Stimulated activated memory B cell treated with anti-CD40 and anti-IgM and Interleukin-4, amounts not matched to agents 10 μg/mL and 1 μg/mL and 100 μg/mL, for 72 hours (primary cell): ENCODE measurements at regions not wholly inside any gene's neighbourhood (a gene's known extent, or its start where the extent isn't known, plus 50 kb on each side); places are given as distances from the start of the nearest gene placed in this dataset.

Experiments used
- ATAC-seq: fragments of 150-1000 bp; cut with Tn5 transposase; 2 replicates; pipeline ENCODE4 v1.10.0; 2021
- H3K27ac Mint-ChIP-seq: one replicate; pipeline ENCODE4 v1.8.0; 2022; ENCODE audit warnings: mild to moderate bottlenecking, mixed read lengths
- H3K27me3 Mint-ChIP-seq: one replicate; pipeline ENCODE4 v1.8.0; 2022; ENCODE audit warnings: mixed read lengths
- H3K36me3 Mint-ChIP-seq: one replicate; pipeline ENCODE4 v1.8.0; 2022; ENCODE audit warnings: mixed read lengths
- H3K4me1 Mint-ChIP-seq: one replicate; pipeline ENCODE4 v1.8.0; 2022; ENCODE audit warnings: mixed read lengths
- H3K4me3 Mint-ChIP-seq: one replicate; pipeline ENCODE4 v1.8.0; 2022; ENCODE audit warnings: mild to moderate bottlenecking, moderate library complexity, mixed read lengths
- H3K9me3 Mint-ChIP-seq: one replicate; pipeline ENCODE4 v1.8.0; 2022; ENCODE audit warnings: mixed read lengths

DNA sequence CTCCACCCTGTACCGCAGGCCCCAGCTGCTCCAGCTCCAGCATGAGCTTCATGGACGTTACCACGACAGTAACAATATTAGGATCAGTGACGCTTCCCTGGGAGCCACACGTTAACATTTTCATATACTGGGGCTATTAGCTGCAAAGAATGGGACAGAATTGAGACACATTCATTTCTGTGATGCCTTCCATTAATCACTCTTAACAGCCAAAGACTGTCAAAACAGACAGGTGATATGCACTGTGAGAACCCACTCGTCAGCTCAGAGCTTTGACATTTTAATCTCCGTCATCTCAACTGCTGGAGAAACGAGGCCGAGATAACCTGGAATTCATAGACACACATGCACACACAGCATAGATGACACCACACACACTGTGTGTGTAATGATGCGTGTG is 408.4 kb upstream of the SHH start:
- H3K9me3 Mint-ChIP-seq: peaks cover 4% of the 10 kb centered on the region
- no peaks in the 10 kb centered on the region for H3K4me1 Mint-ChIP-seq
- no peak overlapping the region for H3K27ac Mint-ChIP-seq
- H3K36me3 Mint-ChIP-seq: no peaks in the 10 kb centered on the region
- no peak for ATAC-seq
- no peak overlapping the region for H3K4me3 Mint-ChIP-seq
- no peaks in the 10 kb centered on the region for H3K27me3 Mint-ChIP-seq

DNA sequence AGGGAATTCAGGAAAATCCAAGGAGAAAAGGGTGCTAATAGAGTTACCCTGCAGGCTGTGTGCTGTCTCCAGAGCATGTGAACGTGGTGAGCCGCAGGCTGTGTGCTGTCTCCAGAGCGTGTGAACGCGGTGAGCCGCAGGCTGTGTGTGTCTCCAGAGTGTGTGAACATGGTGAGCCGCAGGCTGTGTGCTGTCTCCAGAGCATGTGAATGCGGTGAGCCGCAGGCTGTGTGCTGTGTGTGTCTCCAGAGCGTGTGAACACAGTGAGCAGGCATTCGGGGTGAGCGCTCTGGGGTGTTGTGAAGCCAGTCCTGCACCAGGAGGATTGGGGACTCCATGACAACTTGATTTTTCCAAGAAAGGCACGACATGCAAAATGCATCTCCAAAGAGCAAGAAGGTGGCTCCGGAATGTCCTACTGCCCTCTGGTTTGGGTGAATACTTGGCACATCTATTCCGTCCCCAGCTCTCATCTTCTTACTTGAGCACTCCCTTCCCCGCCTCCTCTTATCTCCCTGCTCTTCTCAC is 407.9 kb upstream of the SHH start:
- Mint-ChIP-seq H3K9me3 (peaks cover 4% of the 10 kb centered on the region), H3K27ac (no peak overlapping the region), H3K4me3 (no peak overlapping the region), H3K36me3 (no peaks in the 10 kb centered on the region), H3K4me1 (no peaks in the 10 kb centered on the region), H3K27me3 (no peaks in the 10 kb centered on the region)
- ATAC-seq: no peak

GRCh38 chr7:156219307-156220077 is 407.2 kb upstream of the SHH start:
- H3K27ac Mint-ChIP-seq: no peak overlapping the region
- no peak for ATAC-seq
- H3K4me1 Mint-ChIP-seq: no peaks in the 10 kb centered on the region
- H3K27me3 Mint-ChIP-seq: no peaks in the 10 kb centered on the region
- no peak overlapping the region for H3K4me3 Mint-ChIP-seq
- H3K36me3 Mint-ChIP-seq: no peaks in the 10 kb centered on the region
- H3K9me3 Mint-ChIP-seq: peaks cover 4% of the 10 kb centered on the region

DNA sequence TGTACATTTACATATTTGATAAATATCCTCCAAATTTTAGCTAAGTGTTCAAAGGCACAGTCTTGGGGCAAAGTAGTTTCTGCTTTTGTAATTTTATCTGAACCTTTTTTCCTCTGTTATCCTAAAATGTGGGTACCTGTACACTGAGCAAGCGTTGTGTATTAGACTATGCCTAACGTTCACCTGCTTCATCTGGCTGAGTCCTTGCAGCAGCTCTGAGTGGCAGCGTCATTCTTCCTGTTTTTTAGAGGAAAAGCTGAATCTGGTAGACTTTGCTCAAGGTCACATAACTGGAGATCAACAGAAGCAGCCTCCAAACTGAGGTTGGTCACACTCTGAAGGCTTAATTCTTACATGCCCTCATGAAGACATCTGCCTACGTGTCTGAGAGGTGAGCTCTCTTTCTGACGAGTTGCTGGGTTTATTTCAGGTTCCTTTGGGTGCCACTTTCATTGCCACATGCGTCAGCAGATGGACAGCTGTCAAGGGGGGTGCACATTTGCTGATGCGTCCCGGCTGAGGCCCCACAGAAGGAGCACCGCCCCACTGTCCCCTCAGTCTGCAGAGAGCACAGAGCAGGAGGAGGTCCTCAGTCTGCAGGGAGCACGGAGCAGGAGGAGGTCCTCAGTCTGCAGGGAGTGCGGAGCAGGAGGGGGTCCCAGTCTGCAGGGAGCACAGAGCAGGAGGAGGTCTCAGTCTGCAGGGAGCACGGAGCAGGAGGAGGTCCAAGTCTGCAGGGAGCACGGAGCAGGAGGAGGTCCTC is 406.5 kb upstream of the SHH start:
- no peak for ATAC-seq
- H3K27ac Mint-ChIP-seq: no peak overlapping the region
- no peaks in the 10 kb centered on the region for H3K36me3 Mint-ChIP-seq
- no peaks in the 10 kb centered on the region for H3K4me1 Mint-ChIP-seq
- H3K9me3 Mint-ChIP-seq: peaks cover 4% of the 10 kb centered on the region
- no peaks in the 10 kb centered on the region for H3K27me3 Mint-ChIP-seq
- H3K4me3 Mint-ChIP-seq: no peak overlapping the region

GRCh38 chr7:156217803-156218202 is 405.5 kb upstream of the SHH start:
- Mint-ChIP-seq H3K36me3 (no peaks in the 10 kb centered on the region), H3K4me3 (no peak overlapping the region), H3K27ac (no peak overlapping the region), H3K27me3 (no peaks in the 10 kb centered on the region), H3K9me3 (no peaks in the 10 kb centered on the region), H3K4me1 (no peaks in the 10 kb centered on the region)
- ATAC-seq: no peak

DNA sequence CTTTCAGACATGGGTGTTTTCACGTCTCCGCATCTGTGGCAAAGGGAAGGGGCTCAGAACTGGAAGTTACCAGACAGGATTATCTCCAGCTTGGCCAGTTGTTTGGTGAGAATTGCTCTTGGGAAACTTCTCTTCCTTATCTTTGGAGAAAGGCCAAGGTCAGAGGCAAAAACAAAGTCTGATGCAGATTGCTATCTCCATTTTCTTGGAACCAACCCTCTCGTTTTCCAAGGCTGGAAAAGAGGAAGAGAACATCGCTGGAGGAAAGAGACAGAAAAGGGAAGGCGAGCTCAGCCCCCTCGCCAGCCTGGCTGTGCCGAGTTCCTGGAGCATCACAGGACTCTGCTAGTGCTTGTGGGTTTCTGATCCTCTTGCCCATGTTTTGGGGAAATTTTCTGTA is 396.8 kb upstream of the SHH start:
- Mint-ChIP-seq H3K9me3 (no peaks in the 10 kb centered on the region), H3K4me1 (no peaks in the 10 kb centered on the region), H3K4me3 (no peak overlapping the region), H3K27me3 (no peaks in the 10 kb centered on the region), H3K36me3 (no peaks in the 10 kb centered on the region), H3K27ac (no peak overlapping the region)
- ATAC-seq: no peak

GRCh38 chr7:156207306-156207705 is 395.0 kb upstream of the SHH start:
- Mint-ChIP-seq H3K4me1 (no peaks in the 10 kb centered on the region), H3K4me3 (no peak overlapping the region)

GRCh38 chr7:156206174-156206573 is 393.9 kb upstream of the SHH start:
- Mint-ChIP-seq H3K4me3 (no peak overlapping the region), H3K27me3 (no peaks in the 10 kb centered on the region), H3K36me3 (no peaks in the 10 kb centered on the region), H3K4me1 (no peaks in the 10 kb centered on the region), H3K27ac (no peak overlapping the region), H3K9me3 (no peaks in the 10 kb centered on the region)
- no peak for ATAC-seq

More at GRCh38 chr7:156207306-156207705, 395.0 kb upstream of the SHH start:
- ATAC-seq: no peak
- Mint-ChIP-seq H3K27ac (no peak overlapping the region), H3K27me3 (no peaks in the 10 kb centered on the region), H3K9me3 (no peaks in the 10 kb centered on the region), H3K36me3 (no peaks in the 10 kb centered on the region)

- no peaks in the 10 kb centered on the region for H3K9me3 Mint-ChIP-seq
- no peak for ATAC-seq
- H3K36me3 Mint-ChIP-seq: no peaks in the 10 kb centered on the region
- no peaks in the 10 kb centered on the region for H3K27me3 Mint-ChIP-seq
- no peaks in the 10 kb centered on the region for H3K4me1 Mint-ChIP-seq
- no peak overlapping the region for H3K4me3 Mint-ChIP-seq
- no peak overlapping the region for H3K27ac Mint-ChIP-seq
Observed at GRCh38 chr7:156204820-156205219, 392.6 kb upstream of the SHH start.

DNA sequence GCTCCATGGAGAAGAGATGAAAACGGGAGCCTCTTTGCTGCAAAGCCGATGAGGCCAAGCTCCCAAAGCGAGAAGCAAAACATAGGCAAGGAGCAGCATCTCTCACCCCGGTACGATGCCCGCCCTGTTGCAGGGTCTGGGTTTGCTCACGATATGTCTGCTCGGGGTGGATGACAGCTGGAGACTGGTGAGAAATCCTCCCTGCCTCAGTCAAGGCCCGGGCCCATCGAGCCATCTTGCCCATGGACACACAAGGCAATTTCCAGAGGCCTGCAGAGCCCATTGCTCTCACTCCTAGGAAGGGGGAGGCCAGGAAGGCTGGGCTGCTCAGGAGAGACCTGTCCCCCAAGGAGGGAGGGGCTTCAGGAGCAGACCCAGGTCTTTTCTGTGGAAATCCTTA is 391.7 kb upstream of the SHH start:
- Mint-ChIP-seq H3K4me3 (no peak overlapping the region), H3K27me3 (no peaks in the 10 kb centered on the region), H3K36me3 (no peaks in the 10 kb centered on the region), H3K27ac (no peak overlapping the region), H3K9me3 (no peaks in the 10 kb centered on the region), H3K4me1 (no peaks in the 10 kb centered on the region)
- no peak for ATAC-seq

- Mint-ChIP-seq H3K27ac (no peak overlapping the region), H3K4me1 (no peaks in the 10 kb centered on the region), H3K9me3 (peaks cover 3% of the 10 kb centered on the region), H3K4me3 (no peak overlapping the region), H3K36me3 (no peaks in the 10 kb centered on the region), H3K27me3 (peaks cover 9% of the 10 kb centered on the region)
- no peak for ATAC-seq
Observed at GRCh38 chr7:156198277-156198676, 386.0 kb upstream of the SHH start.

GRCh38 chr7:156196649-156197048 is 384.4 kb upstream of the SHH start:
- H3K4me3 Mint-ChIP-seq: no peak overlapping the region
- no peak overlapping the region for H3K27ac Mint-ChIP-seq
- no peak for ATAC-seq
- peaks cover 3% of the 10 kb centered on the region for H3K9me3 Mint-ChIP-seq
- H3K36me3 Mint-ChIP-seq: no peaks in the 10 kb centered on the region
- H3K27me3 Mint-ChIP-seq: peaks cover 21% of the 10 kb centered on the region
- no peaks in the 10 kb centered on the region for H3K4me1 Mint-ChIP-seq

- H3K4me3 Mint-ChIP-seq: no peak overlapping the region
- H3K9me3 Mint-ChIP-seq: peaks cover 3% of the 10 kb centered on the region
- no peaks in the 10 kb centered on the region for H3K36me3 Mint-ChIP-seq
- H3K27me3 Mint-ChIP-seq: peaks cover 21% of the 10 kb centered on the region
- H3K4me1 Mint-ChIP-seq: no peaks in the 10 kb centered on the region
- H3K27ac Mint-ChIP-seq: no peak overlapping the region
- ATAC-seq: no peak
Observed at GRCh38 chr7:156195276-156195675, 383.0 kb upstream of the SHH start.

DNA sequence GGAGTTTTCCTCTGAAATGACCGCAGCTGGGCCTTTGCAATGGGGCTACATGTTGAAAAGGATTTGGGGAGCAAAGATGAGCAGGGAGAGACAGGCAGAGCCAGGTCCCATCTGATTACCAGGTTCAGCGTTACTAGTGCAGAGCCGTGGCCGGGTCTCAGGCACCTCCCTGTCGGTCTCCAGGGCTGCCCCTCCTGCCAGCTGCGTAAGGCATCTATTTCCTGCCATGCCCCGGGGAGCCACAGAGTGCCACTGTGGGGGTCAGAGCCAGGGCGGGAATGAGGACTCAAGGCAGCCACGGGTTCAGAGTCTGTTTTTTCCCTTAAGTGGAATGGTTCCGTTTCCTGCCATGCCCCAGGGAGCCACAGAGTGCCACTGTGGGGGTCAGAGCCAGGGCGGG is 382.6 kb upstream of the SHH start:
- peaks cover 21% of the 10 kb centered on the region for H3K27me3 Mint-ChIP-seq
- H3K36me3 Mint-ChIP-seq: no peaks in the 10 kb centered on the region
- H3K4me3 Mint-ChIP-seq: no peak overlapping the region
- peaks cover 3% of the 10 kb centered on the region for H3K9me3 Mint-ChIP-seq
- ATAC-seq: no peak
- no peaks in the 10 kb centered on the region for H3K4me1 Mint-ChIP-seq
- no peak overlapping the region for H3K27ac Mint-ChIP-seq

GRCh38 chr7:156192921-156193320 is 380.7 kb upstream of the SHH start:
- no peak for ATAC-seq
- no peak overlapping the region for H3K4me3 Mint-ChIP-seq
- peaks cover 3% of the 10 kb centered on the region for H3K9me3 Mint-ChIP-seq
- H3K27ac Mint-ChIP-seq: no peak overlapping the region
- no peaks in the 10 kb centered on the region for H3K4me1 Mint-ChIP-seq
- no peaks in the 10 kb centered on the region for H3K36me3 Mint-ChIP-seq
- peaks cover 21% of the 10 kb centered on the region for H3K27me3 Mint-ChIP-seq

GRCh38 chr7:156191090-156191489 is 378.8 kb upstream of the SHH start:
- Mint-ChIP-seq H3K4me1 (no peaks in the 10 kb centered on the region), H3K27me3 (peaks cover 21% of the 10 kb centered on the region), H3K4me3 (no peak overlapping the region), H3K9me3 (no peaks in the 10 kb centered on the region), H3K27ac (no peak overlapping the region), H3K36me3 (no peaks in the 10 kb centered on the region)
- ATAC-seq: no peak
